ENCODE measurements at regions not wholly inside any gene's neighbourhood (a gene's known extent, or its start where the extent isn't known, plus 50 kb on each side); places are given as distances from the start of the nearest gene placed in this dataset.

DNA sequence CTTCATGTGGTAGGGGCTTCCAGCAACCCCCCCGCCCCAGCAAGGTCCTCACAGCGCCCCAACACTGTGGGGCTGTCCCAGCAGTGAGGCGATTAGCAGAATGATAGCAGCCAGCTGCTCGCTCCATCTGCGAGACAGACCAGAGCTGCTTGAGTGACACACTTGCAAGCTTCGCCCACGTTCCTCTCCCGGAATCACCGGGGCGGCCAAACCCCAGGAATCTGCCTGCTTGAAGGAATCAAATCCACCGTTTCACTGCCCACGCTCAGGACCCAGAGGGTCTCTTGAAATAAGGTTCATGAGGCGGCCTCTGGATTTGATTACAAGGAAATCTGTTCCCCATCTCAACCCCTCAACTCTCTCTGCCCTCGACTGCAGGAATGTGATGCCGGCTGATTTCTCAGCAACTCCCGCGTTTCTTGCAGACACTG lies 356.0 kb downstream of the C16orf95 start:
- DNase-seq: no peak

DNA sequence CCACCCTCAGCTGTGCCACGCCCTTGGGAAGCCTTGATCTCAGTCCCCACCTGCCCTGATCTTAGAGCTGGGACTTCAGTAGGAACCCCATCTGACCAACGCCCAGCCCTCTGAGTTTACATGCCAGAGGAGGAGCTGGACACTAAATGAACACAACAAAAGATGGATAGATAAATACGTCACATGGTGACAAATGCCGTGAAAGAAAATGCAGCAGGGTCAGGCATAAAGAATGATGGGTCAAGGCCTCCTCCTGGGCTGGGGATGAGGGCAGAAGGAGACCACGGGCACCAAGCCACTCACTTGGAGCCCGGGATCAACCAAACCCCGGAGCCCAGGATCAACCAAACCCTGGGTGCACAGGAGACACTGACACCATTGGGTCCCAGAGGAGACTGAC lies 354.9 kb downstream of the C16orf95 start:
- DNase-seq: no peak

DNA sequence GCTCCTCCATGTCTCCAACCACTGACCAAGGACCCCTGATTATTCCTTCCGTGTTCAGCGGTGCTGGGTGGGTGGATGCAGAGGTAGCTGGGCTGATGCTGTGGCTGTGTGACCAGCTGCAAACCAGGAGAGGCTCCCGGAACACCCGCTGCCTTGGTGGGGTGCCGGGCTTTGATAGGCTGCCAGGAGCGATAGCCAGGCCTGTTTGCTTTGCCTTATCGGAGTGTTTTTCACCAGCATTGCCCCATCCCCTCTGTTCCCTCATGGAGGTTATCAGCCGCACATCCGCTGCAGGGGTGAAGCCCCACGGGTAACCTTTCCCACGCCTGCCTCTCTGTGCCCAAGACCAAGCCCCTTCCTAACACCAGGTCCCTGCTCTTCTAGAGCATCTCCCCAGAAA lies 354.3 kb downstream of the C16orf95 start:
- no peak for DNase-seq

DNA sequence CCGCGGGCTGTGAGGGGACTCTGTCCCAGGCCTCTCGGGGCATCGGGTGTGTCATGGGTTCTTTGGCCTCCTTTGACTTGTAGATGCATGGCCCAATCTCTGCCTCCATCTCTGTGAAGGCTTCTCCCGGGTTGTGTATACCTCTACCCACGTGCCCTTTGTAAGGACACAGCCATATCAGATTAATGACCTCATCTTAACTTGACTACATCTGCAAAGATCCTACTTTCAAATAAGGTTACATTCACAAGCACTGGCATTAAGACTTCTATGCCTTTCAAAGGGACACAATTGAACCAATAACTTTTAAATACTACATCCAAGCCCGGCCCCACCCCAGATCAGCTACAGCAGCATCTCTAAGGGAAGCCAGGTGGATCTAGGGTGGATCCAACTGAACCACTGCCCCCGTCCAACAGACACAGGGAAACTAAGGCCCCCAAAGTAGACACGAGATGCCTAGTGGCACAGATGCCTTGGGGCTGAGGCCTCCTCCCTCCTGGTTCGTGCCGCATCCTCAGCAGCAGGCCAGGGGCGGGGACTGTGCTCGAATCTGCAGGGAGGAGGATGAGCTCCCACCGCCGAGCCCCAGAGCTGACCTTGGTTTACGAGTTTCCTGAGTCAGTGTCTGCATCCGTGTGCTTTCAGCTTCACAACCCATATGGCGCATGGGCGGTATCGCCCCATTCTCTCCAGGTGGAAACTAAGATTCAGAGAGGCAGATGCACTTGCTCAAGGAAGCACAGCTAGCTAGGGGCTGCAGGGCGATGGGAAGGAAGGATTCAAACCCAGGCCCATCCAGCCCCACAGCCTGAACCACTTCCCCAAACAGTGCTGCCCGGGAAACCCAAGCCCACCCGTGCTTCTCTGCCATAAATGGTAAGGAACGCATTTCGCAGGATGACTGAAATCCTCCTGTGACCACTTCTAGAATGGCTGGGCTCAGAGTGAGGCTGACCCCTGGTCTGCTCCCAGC lies 353.3 kb downstream of the C16orf95 start:
- no peak for DNase-seq

DNA sequence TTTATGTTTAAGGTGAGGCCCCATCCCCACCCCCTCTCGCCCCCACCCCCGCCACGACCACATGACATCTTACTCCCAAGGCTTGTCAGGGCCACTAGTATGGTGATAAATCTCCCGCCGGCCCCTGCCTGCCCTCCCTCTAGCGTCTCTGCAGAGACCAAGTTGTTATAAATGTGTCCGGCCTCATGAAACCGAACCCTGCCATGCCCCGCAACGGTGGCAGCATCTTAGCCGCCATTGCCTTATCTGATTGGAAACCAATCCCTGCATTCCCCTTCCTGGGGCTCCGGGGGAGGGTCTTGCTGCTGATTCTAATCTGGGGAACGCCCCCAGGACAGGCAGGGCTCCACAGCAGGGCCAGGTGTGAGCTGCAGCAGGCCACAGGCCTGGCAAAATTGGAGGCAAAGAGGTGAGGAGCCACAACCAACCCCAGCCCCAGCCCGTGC lies 352.4 kb downstream of the C16orf95 start:
- no peak for DNase-seq

DNA sequence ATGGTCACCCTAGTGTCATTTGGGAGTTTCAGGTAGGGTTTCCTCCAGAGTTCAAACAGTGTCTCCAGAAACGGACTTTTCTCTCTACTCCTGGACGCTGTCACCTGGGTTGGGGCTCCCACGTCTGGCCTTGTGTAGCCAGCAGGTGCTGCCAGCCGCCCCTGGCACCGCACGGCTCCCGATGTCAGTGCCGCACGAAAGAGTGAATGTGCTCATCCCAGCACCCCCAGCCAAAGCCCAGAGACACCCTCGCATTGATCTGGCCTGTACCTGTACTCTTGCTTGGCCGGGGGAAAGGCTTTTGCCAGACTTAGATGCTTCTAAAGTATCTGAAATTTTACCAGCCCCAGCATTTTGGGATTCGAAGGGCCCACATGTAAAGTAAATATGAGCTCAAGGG lies 351.9 kb downstream of the C16orf95 start:
- no peak for DNase-seq

DNA sequence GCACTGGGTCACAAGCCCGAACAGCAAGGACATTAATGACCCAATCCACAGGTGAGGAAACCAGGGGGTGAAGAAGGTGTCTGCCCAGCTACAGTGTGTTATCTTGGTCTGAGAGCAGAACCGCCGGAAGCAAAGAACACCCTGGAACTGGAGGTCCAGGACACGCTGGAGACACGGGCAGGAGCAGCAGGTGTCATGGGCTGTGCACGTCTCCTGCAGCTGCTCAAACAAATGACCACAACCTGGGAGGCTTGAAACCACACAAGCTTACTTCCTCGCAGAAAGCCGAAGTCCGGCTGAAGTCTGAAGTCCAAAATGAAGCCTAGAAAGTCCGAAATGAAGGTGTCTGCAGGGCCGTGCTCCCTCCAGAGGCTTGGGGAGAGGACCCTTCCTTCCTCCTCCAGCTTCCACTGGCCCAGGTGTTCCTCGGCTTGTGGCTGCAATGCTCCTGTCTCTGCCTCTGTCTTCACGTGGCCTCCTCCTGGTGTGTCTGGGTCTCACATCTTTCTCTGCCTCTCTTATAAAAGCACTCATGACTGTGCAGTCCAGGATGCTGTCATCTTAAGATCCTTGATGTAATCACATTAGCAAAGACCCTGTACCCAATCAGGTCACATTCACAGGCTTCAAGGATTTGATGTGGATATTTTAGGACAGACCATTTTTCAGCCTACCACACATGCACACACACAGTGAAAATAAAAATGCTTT lies 351.2 kb downstream of the C16orf95 start:
- no peak for DNase-seq

DNA sequence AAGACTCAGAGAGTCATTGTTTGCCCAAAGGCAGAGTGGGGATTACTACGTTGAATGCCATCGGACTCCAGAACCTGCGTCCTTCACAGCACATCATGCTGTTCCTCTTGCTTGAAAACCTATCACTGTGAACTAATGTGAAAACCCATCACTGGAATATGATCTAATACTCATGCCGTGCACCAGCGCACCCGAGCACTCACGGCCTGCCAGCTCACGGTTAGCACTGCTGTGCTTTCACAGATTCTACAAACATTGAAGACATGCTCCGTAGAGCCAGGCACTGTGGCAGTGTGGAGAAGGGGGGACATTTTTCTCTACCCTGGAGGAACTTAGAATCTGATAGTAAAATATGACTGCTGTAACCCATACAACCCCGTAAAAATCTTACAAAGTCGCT lies 350.4 kb downstream of the C16orf95 start:
- DNase-seq: no peak

DNA sequence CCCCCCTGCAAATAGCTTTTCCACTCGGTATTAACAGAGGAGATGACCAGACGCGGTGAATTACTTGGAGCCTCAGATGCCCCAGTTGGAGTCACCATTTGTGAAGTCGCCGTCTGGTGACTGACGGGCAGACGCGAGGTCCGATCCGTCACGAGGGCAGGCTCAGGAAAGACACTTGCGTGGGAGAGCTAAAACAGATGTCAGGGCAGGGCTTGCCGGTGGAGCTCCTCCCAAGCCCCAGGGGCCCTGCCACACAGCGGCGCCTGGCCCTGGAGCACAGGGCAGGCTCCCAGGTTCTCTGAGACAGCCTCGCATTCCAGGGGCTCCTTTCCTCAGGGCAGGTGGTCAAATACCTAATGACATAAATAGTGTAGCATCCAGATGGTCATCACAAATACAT lies 348.3 kb downstream of the C16orf95 start:
- no peak for DNase-seq

DNA sequence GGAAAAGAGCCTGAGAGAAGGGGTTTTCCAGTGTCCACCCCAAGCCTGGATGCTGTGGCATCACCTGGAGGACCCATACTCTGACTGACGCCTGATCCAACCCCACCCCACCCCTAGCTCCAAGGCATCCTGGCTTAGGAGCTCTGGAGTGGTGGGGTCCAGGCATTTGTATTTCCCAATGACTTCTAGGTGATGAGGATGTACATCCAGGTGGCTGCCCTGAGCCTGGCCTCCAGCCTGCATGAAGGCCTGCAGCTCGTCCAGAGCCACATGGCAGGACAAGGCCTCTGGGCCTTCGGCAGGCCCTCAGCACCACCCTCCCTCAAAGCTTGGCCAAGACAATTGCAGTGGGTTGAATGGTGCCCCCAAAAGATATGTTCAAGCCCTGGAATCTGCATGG lies 347.5 kb downstream of the C16orf95 start:
- no peak for DNase-seq

DNA sequence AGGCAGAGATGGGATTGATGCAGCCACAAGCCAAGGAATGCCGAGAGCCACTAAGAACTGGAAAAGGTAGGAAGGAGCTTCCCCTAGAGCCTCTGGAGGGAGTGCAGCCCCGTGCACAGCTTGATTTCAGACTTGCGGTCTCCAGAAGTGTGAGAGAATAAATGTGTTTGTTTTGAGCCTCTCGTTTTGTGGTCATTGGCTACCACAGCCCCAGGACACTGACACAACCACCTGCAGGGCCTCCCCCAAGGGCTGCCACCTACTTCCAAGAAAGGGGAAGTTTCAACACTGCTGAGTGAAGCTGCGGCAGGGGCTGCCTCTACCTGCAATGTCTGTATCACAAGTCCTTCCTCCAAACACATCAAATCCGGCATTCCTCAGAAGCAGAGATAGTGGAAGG lies 346.9 kb downstream of the C16orf95 start:
- no peak for DNase-seq

DNA sequence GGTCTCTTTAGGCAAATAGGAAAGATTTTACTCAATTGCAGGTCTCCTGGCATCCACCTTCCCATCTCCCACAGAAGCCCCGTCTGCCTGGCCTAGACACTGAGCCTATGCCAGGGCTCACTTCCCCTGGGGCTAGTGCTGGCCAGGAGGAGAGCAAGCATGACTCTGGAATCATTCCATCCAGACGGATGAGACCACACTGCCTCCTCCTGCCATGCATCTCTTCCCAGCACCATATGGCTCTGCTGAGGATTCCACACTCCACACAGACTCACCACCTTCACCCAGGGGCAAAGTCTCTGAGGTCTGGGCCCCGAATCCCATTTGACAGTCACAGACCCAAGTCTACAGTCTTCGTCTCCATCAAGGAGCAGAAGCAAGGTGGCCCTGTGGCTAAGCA lies 346.5 kb downstream of the C16orf95 start:
- DNase-seq: no peak

DNA sequence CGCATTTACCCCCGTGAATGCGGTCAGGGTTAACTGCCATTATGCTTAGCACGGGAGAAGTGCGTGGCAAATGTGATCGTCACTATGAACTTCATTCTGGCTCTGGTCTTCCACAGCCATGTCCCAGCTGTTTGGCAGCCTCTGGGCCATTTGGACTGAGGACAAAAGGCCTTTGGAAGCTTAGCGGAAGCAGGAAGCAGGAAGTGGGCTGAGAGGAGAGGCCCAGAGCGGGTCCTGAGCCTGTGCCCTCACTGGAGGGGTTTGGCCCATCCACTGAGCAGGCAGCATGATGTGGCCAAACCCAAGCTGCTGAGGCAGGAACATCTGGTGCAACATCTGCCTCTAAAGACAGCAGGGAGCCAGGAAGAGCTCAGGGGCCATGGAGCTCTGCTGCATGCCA lies 345.9 kb downstream of the C16orf95 start:
- DNase-seq: peak; percentile 70

DNA sequence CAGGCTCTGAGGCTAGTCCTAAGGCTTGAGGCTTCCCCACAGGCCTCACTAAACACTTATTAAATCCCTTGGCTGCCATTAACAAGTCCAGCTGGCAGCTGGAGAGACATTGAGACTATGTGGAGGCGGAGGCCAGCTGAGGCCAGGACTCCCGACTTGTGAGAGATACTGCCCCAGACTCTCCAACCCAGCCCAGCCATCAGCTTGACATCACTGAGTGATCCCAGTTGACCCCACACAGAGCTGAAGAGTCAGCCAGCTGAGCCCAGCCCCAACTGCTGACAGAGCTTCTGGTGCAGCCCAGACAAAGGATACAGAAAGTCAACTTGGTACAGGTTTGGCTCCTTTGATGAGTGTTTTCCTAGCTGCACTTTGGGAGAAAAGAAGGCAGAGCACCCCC lies 343.1 kb downstream of the C16orf95 start:
- no peak for DNase-seq

DNA sequence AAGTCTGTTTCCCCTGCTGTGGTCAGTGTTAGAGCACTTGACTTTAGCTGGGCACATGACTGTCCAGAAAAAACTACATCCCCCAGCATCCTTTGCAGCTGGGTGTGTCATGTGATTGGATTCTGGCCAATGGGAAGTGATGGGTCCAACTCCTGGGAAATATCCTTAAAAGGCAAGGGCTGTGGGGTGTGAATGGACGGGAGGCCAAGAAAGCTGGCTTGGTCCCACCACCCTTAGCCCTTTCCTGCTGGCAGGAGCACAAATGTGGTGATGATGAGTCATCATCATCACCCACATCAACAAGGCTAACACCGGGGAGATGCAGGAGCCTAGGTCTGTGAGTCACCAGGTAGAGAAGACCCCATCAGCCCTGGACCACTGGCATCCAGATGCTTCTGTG lies 341.7 kb downstream of the C16orf95 start:
- DNase-seq: no peak

DNA sequence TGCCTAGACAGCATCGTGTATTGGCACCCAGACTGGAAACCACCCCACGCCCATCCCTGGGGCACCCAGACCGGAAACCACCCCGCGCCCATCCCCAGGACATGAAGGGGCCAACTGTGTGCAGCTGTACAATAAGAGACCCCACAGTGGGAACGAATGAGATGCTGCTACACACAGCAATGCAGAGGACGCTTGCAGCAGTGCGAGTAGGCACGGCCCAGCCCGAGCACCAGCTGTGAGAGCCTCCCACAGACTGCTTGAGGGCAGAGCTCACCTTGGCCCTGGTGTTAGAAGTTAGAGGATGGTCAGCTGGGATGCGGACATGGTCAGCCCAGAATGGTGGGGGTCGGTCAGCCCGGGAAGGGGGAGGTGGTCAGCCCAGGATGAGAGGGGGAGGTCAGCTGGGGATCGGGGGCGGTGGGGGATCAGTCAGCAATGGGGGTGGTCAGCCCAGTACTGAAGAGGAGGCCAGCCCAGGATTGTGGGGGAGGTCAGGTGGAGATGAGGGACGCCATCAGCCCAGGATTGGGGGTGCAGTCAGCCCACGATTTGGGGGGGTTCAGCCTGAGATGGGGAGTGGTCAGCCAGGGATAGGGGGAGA lies 340.0 kb downstream of the C16orf95 start:
- DNase-seq: no peak

DNA sequence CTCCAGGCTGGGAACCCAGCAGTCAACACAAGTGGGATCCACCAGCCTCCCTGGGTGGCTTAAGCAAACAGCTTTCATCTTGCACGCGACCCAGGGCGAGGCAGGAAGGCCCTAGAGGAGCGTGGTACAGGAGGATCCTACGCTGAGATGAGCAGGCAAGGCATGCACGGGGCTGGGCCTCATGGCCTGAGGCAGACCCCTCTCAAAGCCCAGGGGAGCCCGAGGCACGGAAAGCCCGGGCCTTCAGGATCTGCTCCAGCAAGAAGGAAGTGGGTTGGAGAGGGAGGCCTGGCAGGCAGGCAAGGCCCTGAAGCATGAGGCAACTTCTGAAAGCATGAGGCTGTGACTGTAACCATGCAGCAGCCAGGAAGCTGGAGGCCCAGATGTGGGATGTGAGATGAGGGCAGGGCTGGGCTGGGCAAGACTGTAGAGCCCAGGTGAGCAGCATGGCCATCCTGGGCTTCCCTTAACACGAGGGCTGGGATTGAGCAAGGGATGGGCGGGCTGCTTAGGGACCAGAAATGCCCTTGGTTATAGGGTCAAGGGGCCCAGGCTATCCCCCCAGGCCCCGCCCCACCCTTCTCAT lies 338.7 kb downstream of the C16orf95 start:
- no peak for DNase-seq

DNA sequence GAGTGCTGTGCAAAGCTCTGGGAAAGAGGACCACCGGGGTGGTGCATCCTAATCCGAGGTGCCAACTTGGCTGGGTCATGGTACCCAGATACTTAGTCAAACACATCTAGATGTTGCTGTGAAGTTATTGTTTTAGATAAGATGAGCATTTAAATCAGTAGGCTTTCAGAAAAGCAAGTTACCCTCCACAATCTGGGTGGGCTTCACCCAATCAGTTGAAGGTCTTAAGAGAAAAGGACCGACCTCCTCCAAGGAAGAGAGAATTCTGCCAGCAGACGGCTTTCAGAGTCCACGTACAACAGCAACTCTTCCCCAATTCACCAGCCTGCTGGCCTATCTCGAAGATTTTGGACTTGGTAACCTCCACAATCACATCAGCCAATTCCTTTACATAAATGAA lies 338.1 kb downstream of the C16orf95 start:
- DNase-seq: no peak

DNA sequence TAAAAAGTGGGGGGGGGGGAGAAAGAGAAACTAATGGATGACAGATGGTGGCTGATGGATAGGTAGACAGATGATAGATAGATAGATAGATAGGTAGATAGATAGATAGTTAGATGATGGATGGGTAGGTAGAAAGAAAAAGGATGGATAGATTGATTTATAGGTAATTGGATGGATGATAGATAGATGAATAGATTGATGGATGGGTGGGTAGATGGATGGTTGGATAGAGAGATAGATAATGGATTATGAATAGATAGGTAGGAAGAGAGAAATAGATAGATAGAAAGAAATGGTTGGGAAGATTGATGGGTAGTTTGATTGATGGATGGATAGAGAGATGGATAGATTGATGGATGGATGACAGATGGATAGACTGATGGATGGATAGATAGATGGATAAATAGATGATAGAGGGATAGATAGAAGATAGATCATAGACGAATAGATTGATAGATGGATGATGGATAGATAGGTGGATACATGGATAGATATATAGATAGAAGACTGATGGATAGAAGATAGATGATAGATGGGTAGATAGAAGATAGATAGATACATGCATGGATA lies 337.1 kb downstream of the C16orf95 start:
- no peak for DNase-seq

DNA sequence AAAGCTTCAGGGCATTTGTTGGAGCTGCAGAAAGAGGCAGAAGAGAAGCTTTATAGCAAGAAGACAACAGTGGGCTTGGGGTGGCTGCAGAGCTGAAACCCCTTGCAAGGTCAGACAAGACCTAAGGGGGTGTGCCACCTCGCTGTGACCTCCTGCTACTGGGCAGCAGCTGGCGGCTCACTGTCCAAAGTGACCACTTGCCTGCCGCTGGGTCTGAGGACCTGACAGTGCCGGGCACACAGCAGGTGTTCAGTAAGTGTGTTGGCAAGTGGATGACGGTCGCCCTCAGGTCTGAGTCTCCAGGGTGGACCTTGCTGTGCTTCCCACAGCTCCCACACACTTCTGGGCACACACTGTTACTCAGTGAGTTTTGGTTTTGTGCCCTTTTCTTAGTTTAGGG lies 336.5 kb downstream of the C16orf95 start:
- DNase-seq: no peak

DNA sequence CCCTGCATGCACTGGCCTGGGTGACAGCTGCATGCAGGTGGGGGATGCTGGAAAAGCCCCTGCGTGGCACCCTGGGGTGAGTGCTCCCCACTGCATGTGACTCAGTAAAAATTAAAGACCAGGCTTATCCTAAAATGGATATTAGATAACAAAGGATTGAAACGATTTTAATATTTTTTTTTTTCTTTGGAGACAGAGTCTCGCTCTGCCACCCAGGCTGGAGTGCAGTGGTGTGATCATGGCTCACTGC lies 334.9 kb downstream of the C16orf95 start:
- no peak for DNase-seq

DNA sequence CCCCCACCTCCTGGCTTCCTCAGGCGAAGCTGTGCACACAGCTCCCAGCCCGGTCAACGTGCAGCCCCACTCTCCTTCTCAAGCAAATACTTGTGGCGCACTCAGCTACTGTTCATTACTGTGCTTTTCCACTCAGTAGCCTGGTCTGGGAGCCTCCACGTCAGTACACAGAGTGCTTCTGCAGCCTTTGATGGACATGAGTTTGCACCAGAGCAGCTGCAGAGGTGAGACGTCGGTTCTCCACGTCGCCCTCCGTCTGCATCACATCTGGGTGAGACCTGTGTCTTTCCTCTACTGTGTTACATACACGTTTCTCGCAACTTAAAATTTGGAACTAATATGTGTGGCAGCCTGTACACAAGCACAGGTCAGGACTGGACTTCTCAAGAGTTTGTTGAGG lies 334.3 kb downstream of the C16orf95 start:
- DNase-seq: no peak

DNA sequence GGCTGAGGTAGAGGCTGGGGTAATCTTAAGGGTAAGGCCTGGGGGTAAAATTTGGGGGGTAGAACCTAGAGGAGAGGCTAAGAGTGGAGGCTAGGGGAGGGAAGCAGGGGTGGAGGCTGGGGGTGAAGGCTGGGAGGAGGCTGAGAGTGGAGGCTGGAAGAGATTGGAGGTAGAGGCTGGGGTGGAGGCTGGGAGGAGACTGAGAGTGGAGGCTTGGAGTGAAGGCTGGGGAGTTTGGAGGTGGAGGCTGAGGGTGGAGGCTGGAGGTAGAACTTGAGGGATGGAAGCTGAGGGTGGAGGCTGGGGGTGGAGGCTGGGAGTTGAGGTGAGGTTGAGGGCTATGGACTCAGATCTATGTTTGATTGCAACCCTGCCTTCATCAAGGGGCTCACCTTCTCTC lies 333.6 kb downstream of the C16orf95 start:
- DNase-seq: no peak
